Liver (tissue), 8 donors: ENCODE measurements at regions not wholly inside any gene's neighbourhood (a gene's known extent, or its start where the extent isn't known, plus 50 kb on each side); places are given as distances from the start of the nearest gene placed in this dataset.

Experiments
- DNase-seq: peaks from one replicate; pipeline ENCODE4 v3.0.0-alpha.2; 2017; ENCODE audit warnings: low spot score
- H3K27ac ChIP-seq, 2 donors: one replicate each; pipeline ENCODE4 v1.7.0; 2013; ENCODE audit warnings: inconsistent platforms in 2 of 2, low read length in 2 of 2, control low read depth in 1 of 2, low read depth in 1 of 2, mild to moderate bottlenecking in 1 of 2
- H3K27me3 ChIP-seq, 4 donors: one replicate each; pipeline versions ENCODE4 v1.6.1 to v1.7.0; 2013; ENCODE audit warnings: low read length in 3 of 4, inconsistent platforms in 1 of 4, mild to moderate bottlenecking in 1 of 4, moderate library complexity in 1 of 4; ENCODE audit not compliant: control insufficient read depth in 4 of 4, insufficient read depth in 4 of 4
- H3K36me3 ChIP-seq, 4 donors: one replicate each; pipeline versions ENCODE4 v1.6.1 to v1.7.0; 2013; ENCODE audit warnings: low read length in 3 of 4, mild to moderate bottlenecking in 3 of 4, low read depth in 1 of 4, moderate library complexity in 1 of 4; ENCODE audit not compliant: control insufficient read depth in 4 of 4, insufficient read depth in 3 of 4
- H3K4me1 ChIP-seq, 4 donors: one replicate each; pipeline versions ENCODE4 v1.6.1 to v1.7.0; 2013; ENCODE audit warnings: low read length in 3 of 4, mild to moderate bottlenecking in 3 of 4, moderate library complexity in 1 of 4; ENCODE audit not compliant: control insufficient read depth in 4 of 4, insufficient read depth in 4 of 4
- H3K4me3 ChIP-seq, 3 donors: one replicate each; pipeline versions ENCODE4 v1.6.1 to v1.7.0; 2013; ENCODE audit warnings: low read length in 3 of 3, control low read depth in 1 of 3, low read depth in 1 of 3, mild to moderate bottlenecking in 1 of 3
- H3K9ac ChIP-seq, 2 donors: one replicate each; pipeline ENCODE4 v1.7.0; 2013; ENCODE audit warnings: low read length in 2 of 2, mild to moderate bottlenecking in 2 of 2, moderate library complexity in 2 of 2, control low read depth in 1 of 2, low read depth in 1 of 2
- H3K9me3 ChIP-seq, 4 donors: one replicate each; pipeline versions ENCODE4 v1.6.1 to v1.7.0; 2013; ENCODE audit warnings: low read length in 3 of 4; ENCODE audit not compliant: control insufficient read depth in 4 of 4
- CTCF ChIP-seq: fragments of 150-350 bp; IDR thresholded peaks from 2 replicates; pipeline ENCODE4 v1.5.1; 2017; ENCODE audit warnings: improper control_type of control experiment, low read depth, low read length; ENCODE audit not compliant: missing input control
- EGR1 ChIP-seq, 2 donors: IDR thresholded peaks; 2 replicates each; pipeline ENCODE4 v1.6.1; 2016 to 2018; ENCODE audit warnings: antibody characterized with exemption in 2 of 2, low read depth in 2 of 2
- FOXA1 ChIP-seq: IDR thresholded peaks from 2 replicates; pipeline ENCODE4 v1.6.1; 2016; ENCODE audit warnings: antibody characterized with exemption
- FOXA2 ChIP-seq: IDR thresholded peaks from 2 replicates; pipeline ENCODE4 v1.6.1; 2016; ENCODE audit warnings: antibody characterized with exemption
- GABPA ChIP-seq, 2 donors: IDR thresholded peaks in 1 of 2; conservative IDR thresholded peaks in 1 of 2; 2 replicates each; pipeline ENCODE4 v1.6.1; 2016; ENCODE audit warnings: antibody characterized with exemption in 2 of 2, mild to moderate bottlenecking in 1 of 2, moderate library complexity in 1 of 2
- HNF4A ChIP-seq, 2 donors: conservative IDR thresholded peaks; 2 replicates each; pipeline ENCODE4 v1.6.1; 2016; ENCODE audit warnings: antibody characterized with exemption in 2 of 2, mild to moderate bottlenecking in 2 of 2
- HNF4G ChIP-seq: IDR thresholded peaks from 2 replicates; pipeline ENCODE4 v1.6.1; 2016; ENCODE audit warnings: antibody characterized with exemption
- JUND ChIP-seq, 2 donors: IDR thresholded peaks; 2 replicates each; pipeline ENCODE4 v1.6.1; 2016; ENCODE audit warnings: antibody characterized with exemption in 2 of 2
- MAX ChIP-seq: IDR thresholded peaks from 2 replicates; pipeline ENCODE4 v1.6.1; 2016; ENCODE audit warnings: antibody characterized with exemption
- NR2F2 ChIP-seq: IDR thresholded peaks from 2 replicates; pipeline ENCODE4 v1.6.1; 2016; ENCODE audit warnings: antibody characterized with exemption
- RAD21 ChIP-seq, 2 donors: IDR thresholded peaks; 2 replicates each; pipeline ENCODE4 v1.6.1; 2016; ENCODE audit warnings: antibody characterized with exemption in 2 of 2, mild to moderate bottlenecking in 2 of 2
- RXRA ChIP-seq, 2 donors: IDR thresholded peaks; 2 replicates each; pipeline ENCODE4 v1.6.1; 2017 to 2018; ENCODE audit warnings: antibody characterized with exemption in 2 of 2, mild to moderate bottlenecking in 1 of 2
- SP1 ChIP-seq: IDR thresholded peaks from 2 replicates; pipeline ENCODE4 v1.6.1; 2018; ENCODE audit warnings: antibody characterized with exemption, mild to moderate bottlenecking
- TAF1 ChIP-seq: conservative IDR thresholded peaks from 2 replicates; pipeline ENCODE4 v1.6.1; 2016; ENCODE audit warnings: antibody characterized with exemption, mild to moderate bottlenecking
- YY1 ChIP-seq: IDR thresholded peaks from 2 replicates; pipeline ENCODE4 v1.6.1; 2016; ENCODE audit warnings: antibody characterized with exemption, mild to moderate bottlenecking
- WGBS: extraction: QIAGEN DNeasy Blood & Tissue Kit; methylation state at CpG from one replicate; pipeline ENCODE4 v1.1.7; 2013; 5-methylcytosine and 5-hydroxymethylcytosine counted together
- TF ChIP-seq, protein P1 (sequence below): IDR thresholded peaks from 2 replicates; pipeline ENCODE4 v1.6.1; 2016; ENCODE audit warnings: antibody characterized with exemption, mild to moderate bottlenecking
- TF ChIP-seq, protein P2 (sequence below): IDR thresholded peaks from 2 replicates; pipeline ENCODE4 v1.6.1; 2016; ENCODE audit warnings: antibody characterized with exemption
- TF ChIP-seq, protein P3 (sequence below): IDR thresholded peaks from 2 replicates; pipeline ENCODE4 v1.6.1; 2016; ENCODE audit warnings: antibody characterized with exemption
- donor health status: healthy.
- donor health status: healthy.
- donor health status: healthy.
- donor health status: healthy.
- donor health status: healthy.

- peaks cover 0 to 4% (median 0%) of the 10 kb centered on the region in 4 donors for H3K27me3 ChIP-seq
- no peaks in the 10 kb centered on the region for H3K36me3 ChIP-seq
- TF ChIP-seq HNF4A (conservative IDR thresholded peaks at IDR 0.05) = no peak
- no peak for TF ChIP-seq YY1
- H3K4me3 ChIP-seq = no peak overlapping the region
- no peaks in the 10 kb centered on the region for H3K4me1 ChIP-seq
- WGBS = 60% methylated on average over 1 of the region's 1 CpG
- no peak overlapping the region for H3K9ac ChIP-seq
- H3K9me3 ChIP-seq = no peaks in the 10 kb centered on the region
- H3K27ac ChIP-seq = no peak overlapping the region
- no peak for DNase-seq
Measured at GRCh38 chr2:192560326-192560725, 365.6 kb upstream of the TMEFF2 start.

GRCh38 chr2:192559587-192559986 is 364.9 kb upstream of the TMEFF2 start:
- Histone ChIP-seq H3K27me3 (peaks cover 0 to 4% (median 0%) of the 10 kb centered on the region in 4 donors), H3K4me1 (no peaks in the 10 kb centered on the region), H3K27ac (no peak overlapping the region), H3K4me3 (no peak overlapping the region), H3K9me3 (no peaks in the 10 kb centered on the region), H3K36me3 (no peaks in the 10 kb centered on the region), H3K9ac (no peak overlapping the region)
- WGBS = 0% methylated on average over 1 of the region's 1 CpG
- DNase-seq = no peak
- TF ChIP-seq, protein P1, sequence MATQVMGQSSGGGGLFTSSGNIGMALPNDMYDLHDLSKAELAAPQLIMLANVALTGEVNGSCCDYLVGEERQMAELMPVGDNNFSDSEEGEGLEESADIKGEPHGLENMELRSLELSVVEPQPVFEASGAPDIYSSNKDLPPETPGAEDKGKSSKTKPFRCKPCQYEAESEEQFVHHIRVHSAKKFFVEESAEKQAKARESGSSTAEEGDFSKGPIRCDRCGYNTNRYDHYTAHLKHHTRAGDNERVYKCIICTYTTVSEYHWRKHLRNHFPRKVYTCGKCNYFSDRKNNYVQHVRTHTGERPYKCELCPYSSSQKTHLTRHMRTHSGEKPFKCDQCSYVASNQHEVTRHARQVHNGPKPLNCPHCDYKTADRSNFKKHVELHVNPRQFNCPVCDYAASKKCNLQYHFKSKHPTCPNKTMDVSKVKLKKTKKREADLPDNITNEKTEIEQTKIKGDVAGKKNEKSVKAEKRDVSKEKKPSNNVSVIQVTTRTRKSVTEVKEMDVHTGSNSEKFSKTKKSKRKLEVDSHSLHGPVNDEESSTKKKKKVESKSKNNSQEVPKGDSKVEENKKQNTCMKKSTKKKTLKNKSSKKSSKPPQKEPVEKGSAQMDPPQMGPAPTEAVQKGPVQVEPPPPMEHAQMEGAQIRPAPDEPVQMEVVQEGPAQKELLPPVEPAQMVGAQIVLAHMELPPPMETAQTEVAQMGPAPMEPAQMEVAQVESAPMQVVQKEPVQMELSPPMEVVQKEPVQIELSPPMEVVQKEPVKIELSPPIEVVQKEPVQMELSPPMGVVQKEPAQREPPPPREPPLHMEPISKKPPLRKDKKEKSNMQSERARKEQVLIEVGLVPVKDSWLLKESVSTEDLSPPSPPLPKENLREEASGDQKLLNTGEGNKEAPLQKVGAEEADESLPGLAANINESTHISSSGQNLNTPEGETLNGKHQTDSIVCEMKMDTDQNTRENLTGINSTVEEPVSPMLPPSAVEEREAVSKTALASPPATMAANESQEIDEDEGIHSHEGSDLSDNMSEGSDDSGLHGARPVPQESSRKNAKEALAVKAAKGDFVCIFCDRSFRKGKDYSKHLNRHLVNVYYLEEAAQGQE = no peak
- no peak for TF ChIP-seq JUND (IDR thresholded peaks at IDR 0.05)
- TF ChIP-seq YY1 = no peak
- no peak for TF ChIP-seq RXRA (IDR thresholded peaks at IDR 0.05)
- TF ChIP-seq GABPA (IDR thresholded peaks at IDR 0.05 in 1 of 2, conservative IDR thresholded peaks at IDR 0.05 in 1 of 2) = no peak
- TF ChIP-seq CTCF = no peak
- no peak for TF ChIP-seq SP1
- no peak for TF ChIP-seq NR2F2
- no peak for TF ChIP-seq HNF4G
- TF ChIP-seq FOXA2 = no peak
- TF ChIP-seq FOXA1 = no peak
- no peak for TF ChIP-seq RAD21 (IDR thresholded peaks at IDR 0.05)
- no peak for TF ChIP-seq HNF4A (conservative IDR thresholded peaks at IDR 0.05)
- TF ChIP-seq EGR1 (IDR thresholded peaks at IDR 0.05; ENCODE audit: low read depth in 2 of 2) = no peak
- TF ChIP-seq, protein P2, sequence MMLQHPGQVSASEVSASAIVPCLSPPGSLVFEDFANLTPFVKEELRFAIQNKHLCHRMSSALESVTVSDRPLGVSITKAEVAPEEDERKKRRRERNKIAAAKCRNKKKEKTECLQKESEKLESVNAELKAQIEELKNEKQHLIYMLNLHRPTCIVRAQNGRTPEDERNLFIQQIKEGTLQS = no peak
- no peak for TF ChIP-seq MAX
- no peak for TF ChIP-seq TAF1
- TF ChIP-seq, protein P3, sequence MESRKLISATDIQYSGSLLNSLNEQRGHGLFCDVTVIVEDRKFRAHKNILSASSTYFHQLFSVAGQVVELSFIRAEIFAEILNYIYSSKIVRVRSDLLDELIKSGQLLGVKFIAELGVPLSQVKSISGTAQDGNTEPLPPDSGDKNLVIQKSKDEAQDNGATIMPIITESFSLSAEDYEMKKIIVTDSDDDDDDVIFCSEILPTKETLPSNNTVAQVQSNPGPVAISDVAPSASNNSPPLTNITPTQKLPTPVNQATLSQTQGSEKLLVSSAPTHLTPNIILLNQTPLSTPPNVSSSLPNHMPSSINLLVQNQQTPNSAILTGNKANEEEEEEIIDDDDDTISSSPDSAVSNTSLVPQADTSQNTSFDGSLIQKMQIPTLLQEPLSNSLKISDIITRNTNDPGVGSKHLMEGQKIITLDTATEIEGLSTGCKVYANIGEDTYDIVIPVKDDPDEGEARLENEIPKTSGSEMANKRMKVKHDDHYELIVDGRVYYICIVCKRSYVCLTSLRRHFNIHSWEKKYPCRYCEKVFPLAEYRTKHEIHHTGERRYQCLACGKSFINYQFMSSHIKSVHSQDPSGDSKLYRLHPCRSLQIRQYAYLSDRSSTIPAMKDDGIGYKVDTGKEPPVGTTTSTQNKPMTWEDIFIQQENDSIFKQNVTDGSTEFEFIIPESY = no peak
